Glomerular visceral epithelial cell (primary cell): ENCODE measurements at regions not wholly inside any gene's neighbourhood (a gene's known extent, or its start where the extent isn't known, plus 50 kb on each side); places are given as distances from the start of the nearest gene placed in this dataset.
"Not testable (repeated sequence)": the region's sequence is repeated elsewhere in the genome, so short reads cannot be mapped to it uniquely, and the experiment has no call there.

ENCODE experiments used
- DNase-seq: peaks from one replicate; pipeline ENCODE4 v3.0.0-alpha.2; 2016; ENCODE audit errors: extremely low spot score

GRCh38 chr16:8452941-8453340 lies 137.4 kb downstream of the TMEM114 start:
- DNase-seq = no peak

- no peak for DNase-seq
These were observed 153.4 kb downstream of the TMEM114 start for GRCh38 chr16:8436931-8437330.

- DNase-seq = no peak
These were observed 158.5 kb downstream of the TMEM114 start for GRCh38 chr16:8431783-8432182.

- no peak for DNase-seq
These were observed 159.9 kb downstream of the TMEM114 start for GRCh38 chr16:8430401-8430800.

GRCh38 chr16:8426569-8426968 lies 163.7 kb downstream of the TMEM114 start:
- no peak for DNase-seq

GRCh38 chr16:8417145-8417544 lies 173.2 kb downstream of the TMEM114 start:
- DNase-seq = no peak

DNA sequence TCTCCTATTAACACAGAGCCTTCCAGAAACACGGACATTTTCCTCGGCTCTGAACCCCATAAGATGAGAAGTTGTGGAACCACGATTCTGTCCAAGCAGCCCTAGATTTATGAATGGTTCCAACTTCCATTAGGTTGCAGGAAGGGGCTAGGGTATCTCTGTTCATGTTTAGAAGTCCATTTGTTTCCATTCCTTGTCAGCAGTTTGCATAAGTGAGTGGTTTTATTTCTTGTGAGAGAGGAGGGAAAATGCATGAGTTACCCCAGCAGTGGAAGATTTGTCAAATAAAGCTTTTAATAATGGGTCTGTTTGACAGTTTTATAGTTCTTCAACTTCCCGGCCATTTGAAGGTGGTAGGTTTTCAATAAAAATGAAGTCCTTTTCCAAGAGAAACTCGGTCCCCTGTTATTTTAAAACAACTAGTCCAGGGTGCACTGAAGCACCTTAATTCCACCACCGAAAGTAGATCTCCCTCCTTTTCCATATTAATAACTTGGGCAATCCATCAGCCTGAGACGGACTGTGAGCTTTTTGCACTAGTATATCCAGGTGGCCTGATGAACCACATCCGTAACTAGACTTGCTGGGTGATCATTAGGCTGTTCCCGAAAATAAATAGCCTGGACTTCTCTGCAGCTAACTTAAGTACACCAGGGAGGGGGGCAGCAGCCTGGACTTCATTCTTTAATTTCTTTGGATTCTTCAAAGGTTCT lies 181.3 kb downstream of the TMEM114 start:
- no peak for DNase-seq

GRCh38 chr16:8407351-8407750 lies 183.0 kb downstream of the TMEM114 start:
- no peak for DNase-seq

GRCh38 chr16:8403978-8404749 lies 186.1 kb downstream of the TMEM114 start:
- DNase-seq = no peak

DNA sequence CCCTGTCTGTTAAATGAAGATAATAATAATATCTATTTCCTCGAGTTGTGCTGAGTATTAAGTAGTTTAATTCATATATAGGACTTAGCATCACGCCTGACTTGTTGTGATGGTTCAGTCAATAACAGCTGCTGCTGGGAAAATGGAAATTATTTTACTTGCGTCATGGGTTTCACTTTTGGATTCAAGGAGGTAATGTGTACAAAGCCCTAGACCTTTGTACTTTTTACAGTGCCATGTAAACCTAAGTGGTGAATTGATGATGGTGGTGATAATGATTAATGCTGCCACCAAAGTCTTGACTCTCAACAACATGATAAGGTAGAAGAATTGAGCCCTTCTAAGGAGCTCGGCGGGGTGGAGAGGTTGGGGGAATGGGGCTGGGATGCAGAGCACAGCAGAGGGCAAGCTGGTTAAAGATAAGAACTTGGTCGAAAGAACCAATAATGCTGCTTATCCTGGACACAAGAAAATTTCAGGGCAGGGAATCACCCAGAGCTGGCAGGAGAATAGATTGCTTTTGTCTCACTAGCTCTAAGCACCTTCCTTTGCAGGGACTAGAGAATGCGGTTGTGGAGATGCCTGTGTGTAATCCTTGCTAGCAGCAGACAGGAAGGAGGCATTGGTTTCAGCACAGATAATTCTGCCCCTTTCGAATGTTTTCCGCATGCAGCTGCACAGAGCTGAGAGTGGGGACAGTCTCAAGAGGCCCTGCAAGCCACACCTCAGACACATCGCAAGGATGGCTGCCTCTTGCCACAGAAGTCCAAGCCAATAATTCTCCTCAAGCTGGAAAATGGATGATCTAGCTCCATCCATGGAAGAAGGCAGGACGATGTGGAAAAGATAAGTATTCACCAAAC lies 187.1 kb downstream of the TMEM114 start:
- no peak for DNase-seq

DNA sequence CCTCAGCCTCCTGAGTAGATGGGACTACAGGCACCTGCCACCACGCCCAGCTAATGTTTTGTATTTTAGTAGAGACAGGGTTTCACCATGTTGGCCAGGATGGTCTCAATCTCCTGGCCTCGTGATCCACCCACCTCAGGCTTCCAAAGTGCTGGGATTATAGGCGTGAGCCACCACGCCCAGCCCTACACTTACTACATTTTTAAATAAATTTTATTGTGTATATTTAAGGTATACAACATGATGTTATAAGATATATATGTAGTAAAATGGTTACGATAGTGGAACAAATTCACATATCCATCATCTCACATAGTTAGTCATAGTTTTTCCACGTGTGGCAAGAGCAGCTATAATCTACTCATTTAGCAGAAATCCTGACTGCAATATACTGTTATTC lies 189.6 kb downstream of the TMEM114 start:
- DNase-seq = not testable (repeated sequence)

DNA sequence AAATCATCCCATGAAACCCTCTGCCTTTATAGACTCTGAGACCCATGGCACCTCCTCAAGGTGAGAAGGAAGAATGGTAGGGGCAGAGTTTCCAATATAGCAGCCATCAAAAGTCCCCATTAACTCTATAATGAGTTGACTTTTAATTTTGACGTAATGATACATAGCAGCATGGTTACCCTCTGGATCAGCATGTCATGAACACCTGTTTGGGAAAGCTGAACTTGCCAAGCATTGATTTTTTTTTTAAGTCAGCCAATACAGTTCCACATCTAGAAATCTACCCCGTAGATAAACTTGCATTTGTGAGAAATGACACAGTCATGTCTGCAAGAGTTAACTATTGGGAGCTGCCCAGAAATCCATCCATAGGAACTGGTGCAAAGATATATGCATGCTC lies 191.8 kb downstream of the TMEM114 start:
- no peak for DNase-seq

DNA sequence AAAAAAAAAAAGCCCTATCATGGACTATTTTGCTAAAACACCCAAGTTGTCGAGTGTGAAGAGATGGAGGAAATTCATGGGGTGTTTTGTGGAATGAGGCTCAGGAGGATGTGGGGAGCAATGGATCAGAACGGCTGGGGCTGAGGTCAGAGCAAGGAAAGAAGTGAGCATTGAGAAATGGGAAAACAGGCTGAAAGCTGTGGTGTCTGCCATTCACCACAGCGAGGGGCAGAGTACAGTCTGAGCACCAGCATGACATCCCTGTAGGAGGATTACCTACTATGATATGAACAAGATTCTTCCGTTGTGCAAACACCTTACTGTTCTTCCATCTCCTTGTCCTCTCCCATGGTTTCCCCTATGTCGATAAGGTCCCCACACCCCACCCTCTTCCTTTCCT lies 193.1 kb downstream of the TMEM114 start:
- DNase-seq = no peak

- DNase-seq = no peak
These were observed 193.8 kb downstream of the TMEM114 start for GRCh38 chr16:8396463-8396862.

DNA sequence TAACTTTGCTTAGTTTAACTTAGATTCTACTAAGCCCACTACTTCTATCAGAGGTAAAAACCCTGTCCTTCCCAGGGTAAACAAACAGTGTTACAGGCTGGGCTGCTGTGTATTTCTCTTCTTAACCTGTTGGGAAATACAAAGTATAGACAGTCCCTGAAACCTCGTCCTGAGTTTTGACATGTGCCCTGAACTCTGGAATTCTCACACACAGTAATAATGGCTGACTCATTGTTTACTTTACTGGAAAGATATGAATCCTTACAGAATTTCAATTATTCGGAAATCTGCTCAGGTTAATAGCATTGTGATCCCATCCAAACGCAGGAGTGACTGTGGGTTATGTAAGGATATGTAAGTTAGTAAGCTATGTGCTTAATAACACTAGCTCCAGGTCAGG lies 199.1 kb downstream of the TMEM114 start:
- DNase-seq = no peak

DNA sequence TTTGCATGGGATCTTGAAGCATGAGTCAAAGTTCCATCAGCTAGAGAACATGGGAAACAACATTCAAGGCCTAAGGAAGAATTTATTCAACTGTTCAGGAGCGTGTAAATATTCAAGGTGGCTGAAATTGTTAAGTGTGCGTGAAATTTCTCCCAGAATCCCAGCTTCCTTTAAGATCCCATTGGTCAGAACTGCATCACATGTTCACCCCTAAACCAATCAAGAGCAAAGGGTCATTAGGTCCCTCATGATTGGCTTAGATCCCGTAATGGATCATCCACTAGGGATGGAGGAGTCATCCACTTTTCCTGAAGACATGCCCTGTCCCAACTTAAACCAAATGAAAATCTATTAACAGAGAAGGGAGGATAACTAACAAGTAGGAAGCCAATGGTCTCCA lies 201.6 kb downstream of the TMEM114 start:
- no peak for DNase-seq

DNA sequence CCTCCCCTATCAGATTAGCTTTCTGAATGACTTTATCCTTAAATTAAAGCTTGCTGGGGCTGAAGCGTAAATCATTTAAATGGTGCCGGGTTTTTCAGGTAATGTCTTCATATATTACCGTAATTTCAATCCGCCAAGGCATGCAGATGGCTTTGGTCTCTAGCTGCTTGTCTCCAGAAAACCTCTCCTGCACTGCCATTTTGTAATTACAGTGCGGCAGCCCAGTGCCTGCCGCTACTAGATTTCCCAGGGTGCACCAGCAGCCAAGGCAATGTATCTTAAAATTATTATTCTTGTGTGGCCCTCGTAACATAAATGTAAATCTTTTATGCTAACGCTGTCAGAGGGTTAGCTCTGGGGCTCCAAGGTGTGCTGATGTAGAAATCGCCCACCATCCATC lies 208.5 kb downstream of the TMEM114 start:
- no peak for DNase-seq

GRCh38 chr16:8380311-8380710 lies 210.0 kb downstream of the TMEM114 start:
- DNase-seq = no peak

DNA sequence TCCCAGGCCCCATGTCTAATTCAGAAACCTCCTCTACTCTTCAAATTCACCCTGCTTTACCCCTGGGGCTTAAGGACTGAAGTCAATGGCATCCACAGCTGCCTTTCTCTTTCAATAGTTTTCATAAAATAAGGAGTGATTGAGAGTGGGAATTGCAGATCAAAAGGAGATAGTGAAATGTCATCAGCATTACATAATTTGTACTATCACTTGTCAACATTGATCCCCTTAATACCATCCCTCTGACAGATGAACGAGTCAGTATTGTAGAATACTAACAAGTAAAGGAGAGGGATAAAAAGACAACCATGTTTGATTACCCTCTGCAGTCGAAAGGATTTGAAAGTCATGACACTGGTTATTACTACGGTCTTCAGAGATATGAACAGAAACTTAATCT lies 212.4 kb downstream of the TMEM114 start:
- no peak for DNase-seq

DNA sequence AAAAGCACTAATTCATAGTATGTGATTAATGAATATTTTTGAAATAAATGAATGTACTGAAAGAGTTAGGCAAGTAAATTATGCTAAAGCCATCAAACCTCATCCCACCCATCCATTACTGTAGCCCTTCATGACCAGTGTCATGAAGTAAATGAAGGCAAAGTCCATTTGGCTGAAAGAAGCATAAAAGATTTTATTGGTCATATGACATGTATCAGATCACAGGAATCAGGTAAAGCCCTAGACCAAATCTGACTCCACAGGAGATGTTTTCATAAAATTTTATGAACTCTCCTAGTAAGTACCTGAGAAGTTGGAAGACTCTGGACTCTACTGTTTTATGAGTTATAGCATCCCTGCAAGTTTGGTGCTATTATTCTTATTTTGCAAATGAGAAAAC lies 213.5 kb downstream of the TMEM114 start:
- DNase-seq = no peak

DNA sequence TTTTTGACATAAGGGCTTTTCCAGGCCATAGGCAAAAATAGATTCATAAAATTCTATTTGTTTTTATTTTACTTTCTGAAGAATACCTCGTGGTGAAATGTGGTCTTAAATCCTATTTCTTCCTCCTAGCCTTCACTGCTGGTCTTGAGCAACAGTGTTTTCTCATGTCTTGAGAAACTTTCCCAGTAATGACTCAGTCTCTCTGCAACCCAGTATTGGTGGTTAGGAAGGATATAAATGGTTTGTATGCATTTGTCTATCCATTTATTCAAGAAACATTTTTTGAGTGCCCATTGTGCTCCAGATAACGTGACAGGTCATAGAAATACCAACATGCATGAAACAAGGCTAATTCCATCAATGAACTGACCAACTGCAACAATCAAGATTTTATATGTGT lies 213.9 kb downstream of the TMEM114 start:
- no peak for DNase-seq

- DNase-seq = no peak
These were observed 215.1 kb downstream of the TMEM114 start for GRCh38 chr16:8375232-8375587.
